ENCODE measurements at regions not wholly inside any gene's neighbourhood (a gene's known extent, or its start where the extent isn't known, plus 50 kb on each side); places are given as distances from the start of the nearest gene placed in this dataset.
A peak's percentile ranks its signal among the peaks of the same experiment; 100 is the strongest.

DNA sequence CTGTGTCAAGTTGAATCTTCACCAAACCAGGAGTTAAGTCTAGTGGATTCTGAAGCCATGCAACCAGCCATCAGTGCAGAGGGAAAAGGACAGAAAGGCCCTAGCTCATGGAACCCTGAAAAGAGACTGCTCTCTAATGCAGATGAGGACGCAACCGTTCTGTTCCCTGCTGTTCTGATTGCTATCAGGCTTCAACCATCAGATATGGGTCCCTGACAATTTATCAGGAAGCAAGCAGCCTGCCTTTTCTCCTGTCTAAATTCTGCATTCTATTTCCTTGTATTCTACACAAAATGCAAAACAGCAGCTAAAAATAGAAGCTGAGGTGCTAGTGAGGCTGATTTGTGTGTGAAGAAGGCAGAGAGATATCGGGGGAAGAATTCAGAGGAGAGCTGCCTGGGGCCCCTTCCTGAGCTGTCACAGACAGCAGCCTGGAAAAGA lies 68.4 kb upstream of the RTN4 start:
- H3K4me2 ChIP-seq (ENCODE audit: low read length) = peak overlapping the region; percentile 83
- TF ChIP-seq, protein P1, sequence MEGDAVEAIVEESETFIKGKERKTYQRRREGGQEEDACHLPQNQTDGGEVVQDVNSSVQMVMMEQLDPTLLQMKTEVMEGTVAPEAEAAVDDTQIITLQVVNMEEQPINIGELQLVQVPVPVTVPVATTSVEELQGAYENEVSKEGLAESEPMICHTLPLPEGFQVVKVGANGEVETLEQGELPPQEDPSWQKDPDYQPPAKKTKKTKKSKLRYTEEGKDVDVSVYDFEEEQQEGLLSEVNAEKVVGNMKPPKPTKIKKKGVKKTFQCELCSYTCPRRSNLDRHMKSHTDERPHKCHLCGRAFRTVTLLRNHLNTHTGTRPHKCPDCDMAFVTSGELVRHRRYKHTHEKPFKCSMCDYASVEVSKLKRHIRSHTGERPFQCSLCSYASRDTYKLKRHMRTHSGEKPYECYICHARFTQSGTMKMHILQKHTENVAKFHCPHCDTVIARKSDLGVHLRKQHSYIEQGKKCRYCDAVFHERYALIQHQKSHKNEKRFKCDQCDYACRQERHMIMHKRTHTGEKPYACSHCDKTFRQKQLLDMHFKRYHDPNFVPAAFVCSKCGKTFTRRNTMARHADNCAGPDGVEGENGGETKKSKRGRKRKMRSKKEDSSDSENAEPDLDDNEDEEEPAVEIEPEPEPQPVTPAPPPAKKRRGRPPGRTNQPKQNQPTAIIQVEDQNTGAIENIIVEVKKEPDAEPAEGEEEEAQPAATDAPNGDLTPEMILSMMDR (IDR thresholded peaks at IDR 0.05; ENCODE audit: low read depth, low read length, poor library complexity, severe bottlenecking) = no peak
- no peak for TF ChIP-seq EZH2phosphoT487 (IDR thresholded peaks at IDR 0.05; ENCODE audit: borderline replicate concordance, low read length)

DNA sequence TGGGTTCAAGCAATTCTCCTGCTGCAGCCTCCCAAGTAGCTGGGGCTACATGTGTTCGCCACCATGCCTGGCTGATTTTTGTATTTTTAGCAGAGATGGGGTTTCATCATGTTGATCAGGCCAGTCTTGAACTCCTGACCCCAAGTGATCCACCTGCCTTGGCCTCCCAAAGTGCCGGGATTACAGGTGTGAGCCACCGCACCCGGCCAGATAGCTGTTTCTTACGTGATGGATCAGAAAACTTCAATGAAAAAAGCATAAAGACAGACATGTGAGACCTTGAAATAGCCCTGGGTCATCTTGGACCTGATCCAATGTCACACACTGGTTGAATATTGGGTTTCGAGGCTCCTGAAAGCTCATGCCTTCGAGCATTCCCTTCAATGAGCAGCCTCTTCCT lies 66.7 kb upstream of the RTN4 start:
- Histone ChIP-seq H3K27me3 (ENCODE audit: control insufficient read depth, low read length) (no peaks in the 10 kb centered on the region), H4K20me1 (ENCODE audit: control insufficient read depth, insufficient read depth, low read depth, low read length) (no peaks in the 10 kb centered on the region), H3K9me3 (ENCODE audit: control insufficient read depth, insufficient read depth, low read length) (no peaks in the 10 kb centered on the region), H3K36me3 (ENCODE audit: control insufficient read depth, low read length) (no peaks in the 10 kb centered on the region), H3K4me1 (ENCODE audit: control insufficient read depth, low read length) (peaks cover 53% of the 10 kb centered on the region), H3K79me2 (ENCODE audit: control insufficient read depth, low read length) (no peaks in the 10 kb centered on the region), H3K4me2 (ENCODE audit: low read length) (no peak overlapping the region), H3K4me3 (ENCODE audit: low read length) (no peak overlapping the region), H3F3A (ENCODE audit: control insufficient read depth, insufficient read depth) (no peaks in the 10 kb centered on the region), H3K9me2 (replicated peaks; ENCODE audit: control insufficient read depth, low read length) (no peaks in the 10 kb centered on the region), H3K27ac (ENCODE audit: low read depth, low read length) (no peak overlapping the region)
- TF ChIP-seq, protein P1 (IDR thresholded peaks at IDR 0.05; ENCODE audit: low read depth, low read length, poor library complexity, severe bottlenecking) = no peak
- no peak for TF ChIP-seq EZH2phosphoT487 (IDR thresholded peaks at IDR 0.05; ENCODE audit: borderline replicate concordance, low read length)

More for the DNA sequence above, 68.4 kb upstream of the RTN4 start:
- H3K79me2 ChIP-seq (ENCODE audit: control insufficient read depth, low read length) = no peaks in the 10 kb centered on the region
- H4K20me1 ChIP-seq (ENCODE audit: control insufficient read depth, insufficient read depth, low read depth, low read length) = no peaks in the 10 kb centered on the region
- H3K27me3 ChIP-seq (ENCODE audit: control insufficient read depth, low read length) = no peaks in the 10 kb centered on the region
- H3K4me1 ChIP-seq (ENCODE audit: control insufficient read depth, low read length) = peaks cover 38% of the 10 kb centered on the region
- H3K36me3 ChIP-seq (ENCODE audit: control insufficient read depth, low read length) = no peaks in the 10 kb centered on the region
- no peaks in the 10 kb centered on the region for H3K9me2 ChIP-seq (replicated peaks; ENCODE audit: control insufficient read depth, low read length)
- H3K4me3 ChIP-seq (ENCODE audit: low read length) = peak overlapping the region; percentile 65
- no peaks in the 10 kb centered on the region for H3K9me3 ChIP-seq (ENCODE audit: control insufficient read depth, insufficient read depth, low read length)
- peak overlapping the region; percentile 39 for H3K27ac ChIP-seq (ENCODE audit: low read depth, low read length)
- H3F3A ChIP-seq (ENCODE audit: control insufficient read depth, insufficient read depth) = no peaks in the 10 kb centered on the region

DNA sequence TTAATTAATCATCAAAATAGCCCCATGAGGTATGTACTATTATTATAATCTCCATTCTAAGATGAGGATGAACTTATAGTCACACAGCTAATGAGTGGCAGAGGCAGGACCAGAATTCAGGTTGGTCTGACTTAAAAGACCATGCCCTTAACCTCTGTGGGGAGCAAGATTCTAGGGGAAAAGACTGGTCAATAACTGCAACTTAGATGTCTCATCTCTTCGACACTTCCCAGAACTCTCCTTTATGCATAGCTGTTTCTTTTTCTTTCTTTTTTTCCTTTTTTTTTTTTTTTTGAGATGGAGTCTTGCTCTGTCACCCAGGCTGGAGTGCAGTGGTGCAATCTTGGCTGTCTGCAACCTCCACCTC lies 66.3 kb upstream of the RTN4 start:
- no peak overlapping the region for H3K27ac ChIP-seq (ENCODE audit: low read depth, low read length)

More for the DNA sequence above, 66.3 kb upstream of the RTN4 start:
- peaks cover 57% of the 10 kb centered on the region for H3K4me1 ChIP-seq (ENCODE audit: control insufficient read depth, low read length)
- no peaks in the 10 kb centered on the region for H3K36me3 ChIP-seq (ENCODE audit: control insufficient read depth, low read length)
- no peaks in the 10 kb centered on the region for H3K9me2 ChIP-seq (replicated peaks; ENCODE audit: control insufficient read depth, low read length)
- H3F3A ChIP-seq (ENCODE audit: control insufficient read depth, insufficient read depth) = no peaks in the 10 kb centered on the region
- H3K4me2 ChIP-seq (ENCODE audit: low read length) = no peak overlapping the region
- H3K4me3 ChIP-seq (ENCODE audit: low read length) = no peak overlapping the region
- no peaks in the 10 kb centered on the region for H4K20me1 ChIP-seq (ENCODE audit: control insufficient read depth, insufficient read depth, low read depth, low read length)
- H3K9me3 ChIP-seq (ENCODE audit: control insufficient read depth, insufficient read depth, low read length) = no peaks in the 10 kb centered on the region
- no peaks in the 10 kb centered on the region for H3K27me3 ChIP-seq (ENCODE audit: control insufficient read depth, low read length)
- no peaks in the 10 kb centered on the region for H3K79me2 ChIP-seq (ENCODE audit: control insufficient read depth, low read length)
- TF ChIP-seq EZH2phosphoT487 (IDR thresholded peaks at IDR 0.05; ENCODE audit: borderline replicate concordance, low read length) = no peak
- TF ChIP-seq, protein P1 (IDR thresholded peaks at IDR 0.05; ENCODE audit: low read depth, low read length, poor library complexity, severe bottlenecking) = no peak
